Skin of body (tissue), 1 donor: ENCODE measurements at regions not wholly inside any gene's neighbourhood (a gene's known extent, or its start where the extent isn't known, plus 50 kb on each side); places are given as distances from the start of the nearest gene placed in this dataset.
"Not testable (repeated sequence)": the region's sequence is repeated elsewhere in the genome, so short reads cannot be mapped to it uniquely, and the experiment has no call there.

ENCODE experiments used
- DNase-seq: peaks from one replicate; lab custom pipeline; 2025; lab: John Stamatoyannopoulos, UW

DNA sequence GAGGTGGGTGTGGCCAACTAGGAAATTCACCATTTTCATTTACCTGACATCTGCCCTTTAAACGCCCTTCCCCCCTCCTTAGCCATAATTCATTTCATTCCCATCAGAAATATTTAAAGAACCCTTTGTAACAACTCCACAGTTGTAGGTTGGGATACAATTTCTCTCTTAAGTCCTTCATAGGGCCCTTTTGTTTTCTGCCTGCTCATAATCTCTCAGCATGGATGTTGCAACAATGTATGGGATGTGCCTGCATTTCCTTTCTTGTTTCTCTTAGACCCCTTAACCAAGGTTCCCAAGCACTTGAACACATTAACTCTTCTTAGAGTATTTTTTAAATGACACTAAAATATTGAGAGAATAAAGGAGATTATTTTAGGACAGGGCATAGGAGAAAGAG is 51.7 kb upstream of the MYO10 start:
- no peak for DNase-seq

- DNase-seq, result not testable (repeated sequence)
These were observed 54.9 kb upstream of the MYO10 start for GRCh38 chr5:16990817-16991520.

DNA sequence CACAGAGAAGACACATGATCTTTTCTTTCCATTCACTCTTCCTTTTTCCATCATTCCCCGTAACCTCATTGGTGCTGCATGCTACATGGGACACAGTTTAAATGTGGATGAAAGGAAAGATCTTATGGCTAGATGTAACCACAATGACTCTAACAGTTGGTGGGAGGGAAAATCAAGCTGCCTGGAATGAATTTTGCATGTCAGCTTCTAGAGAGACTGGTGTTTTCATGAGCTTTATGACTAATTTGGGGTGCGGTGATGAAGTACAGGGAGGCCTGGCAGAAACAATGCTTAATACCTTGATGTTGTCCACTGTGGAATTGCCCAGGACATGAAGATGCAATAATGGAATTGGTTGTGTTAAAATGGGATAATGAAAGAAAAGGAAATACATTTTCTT is 55.9 kb upstream of the MYO10 start:
- DNase-seq, result no peak

GRCh38 chr5:16992444-16992843 is 56.4 kb upstream of the MYO10 start:
- DNase-seq, result no peak

- no peak for DNase-seq
These were observed 58.5 kb upstream of the MYO10 start for GRCh38 chr5:16994565-16994964.

DNA sequence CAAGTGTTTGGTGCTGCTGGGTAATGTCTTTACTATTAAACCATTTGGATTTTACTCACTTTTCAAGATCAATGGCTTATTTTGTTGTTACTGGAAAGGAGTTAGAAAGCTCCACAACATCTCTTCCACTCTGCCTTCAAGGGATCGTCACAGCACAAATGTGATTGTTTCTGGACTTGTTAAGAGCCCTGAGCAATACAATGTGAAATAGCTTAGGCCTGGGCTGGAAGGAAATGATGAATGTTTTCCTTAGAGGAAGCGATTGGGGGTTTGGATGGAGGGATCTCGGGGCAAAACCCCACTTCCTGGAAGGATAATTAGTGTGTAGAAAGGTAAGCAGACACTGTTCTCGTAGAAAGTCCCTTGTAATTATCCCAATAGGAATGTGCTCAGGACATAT is 59.3 kb upstream of the MYO10 start:
- DNase-seq, result no peak

- peak; percentile 86 for DNase-seq
These were observed 64.3 kb upstream of the MYO10 start for GRCh38 chr5:17000291-17000939.

DNA sequence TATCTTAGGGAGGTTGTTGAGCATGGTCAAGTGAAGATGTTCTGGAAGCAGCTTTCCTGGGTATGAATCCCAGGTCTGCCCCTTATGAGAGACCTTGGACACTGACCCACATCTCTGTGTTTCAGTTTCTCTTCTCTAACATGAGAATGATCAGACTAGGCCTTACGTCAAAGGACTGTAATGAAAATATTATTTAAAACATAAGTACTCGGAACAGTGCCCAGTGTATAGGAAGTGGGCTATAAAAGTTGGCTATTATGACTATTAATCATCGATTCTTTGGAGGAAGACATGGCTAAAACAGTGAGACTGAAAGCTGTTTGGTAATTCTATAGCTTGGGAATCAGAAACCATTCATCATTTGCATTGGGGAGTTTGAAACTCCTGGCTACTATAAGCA is 65.3 kb upstream of the MYO10 start:
- DNase-seq, result peak; percentile 67

DNA sequence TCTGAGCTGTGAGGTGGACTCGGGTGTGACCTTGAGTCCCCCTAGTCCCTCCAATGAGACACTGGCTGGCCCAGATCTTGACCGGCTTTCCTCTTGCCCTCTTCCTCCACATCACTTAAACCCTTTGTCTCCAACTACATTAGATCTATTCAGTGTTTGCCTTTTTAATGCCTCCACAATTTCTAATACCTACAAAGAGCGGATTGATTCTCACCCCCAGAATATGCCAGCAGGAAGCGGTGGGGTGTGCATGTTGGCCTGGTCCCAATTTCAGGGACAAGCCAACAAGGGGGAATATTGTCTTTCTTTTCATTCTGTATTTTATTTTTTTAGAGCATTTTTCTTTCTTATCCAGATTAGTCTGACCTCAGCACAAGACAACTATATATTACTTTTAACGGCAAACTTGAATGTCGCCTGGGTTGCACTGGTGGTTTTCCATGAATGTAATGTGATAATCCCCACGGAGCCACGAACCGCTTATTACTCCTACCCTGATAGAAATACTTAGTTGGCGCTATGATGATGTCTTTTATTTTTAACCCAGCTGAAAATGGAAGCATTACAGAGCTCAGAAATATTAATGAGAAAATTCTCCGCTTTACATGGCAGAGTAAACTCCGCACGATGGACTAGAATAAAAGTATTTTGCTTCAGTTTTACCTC is 68.5 kb upstream of the MYO10 start:
- no peak for DNase-seq

DNA sequence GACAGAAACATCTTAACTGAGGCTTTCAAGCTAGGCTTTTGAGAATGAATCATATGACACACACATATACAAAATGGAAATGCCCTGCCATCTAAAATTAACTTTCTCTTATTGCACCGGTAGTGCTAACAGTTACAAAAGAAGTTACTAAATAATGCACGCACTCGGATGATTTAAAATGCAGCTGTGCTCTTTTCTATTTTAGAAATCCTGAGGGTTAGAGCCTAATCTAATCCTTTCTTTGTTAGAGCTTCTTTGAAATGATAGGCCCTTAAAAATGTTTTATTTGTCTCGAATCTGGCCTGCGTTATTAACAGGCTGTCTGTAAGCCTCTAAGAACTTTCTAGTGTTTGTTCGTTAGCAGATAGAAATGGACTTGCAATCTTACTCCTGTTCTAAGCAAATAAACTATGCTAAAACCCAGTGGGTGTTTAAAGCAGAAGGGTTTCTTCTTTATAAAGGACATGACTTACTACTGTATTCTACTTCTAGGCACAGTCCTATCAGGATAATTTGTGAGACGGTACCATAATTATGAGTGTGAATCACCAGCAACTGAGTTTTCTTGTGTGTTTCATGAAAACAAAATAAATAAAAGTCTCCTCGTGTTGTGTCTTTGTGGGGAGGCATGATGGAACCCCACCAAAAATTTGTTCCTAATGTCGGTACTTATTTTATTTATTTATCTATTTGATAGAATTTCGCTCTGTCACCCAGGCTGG is 69.2 kb upstream of the MYO10 start:
- DNase-seq, result no peak

GRCh38 chr5:17012289-17012688 is 76.2 kb upstream of the MYO10 start:
- DNase-seq, result no peak

DNA sequence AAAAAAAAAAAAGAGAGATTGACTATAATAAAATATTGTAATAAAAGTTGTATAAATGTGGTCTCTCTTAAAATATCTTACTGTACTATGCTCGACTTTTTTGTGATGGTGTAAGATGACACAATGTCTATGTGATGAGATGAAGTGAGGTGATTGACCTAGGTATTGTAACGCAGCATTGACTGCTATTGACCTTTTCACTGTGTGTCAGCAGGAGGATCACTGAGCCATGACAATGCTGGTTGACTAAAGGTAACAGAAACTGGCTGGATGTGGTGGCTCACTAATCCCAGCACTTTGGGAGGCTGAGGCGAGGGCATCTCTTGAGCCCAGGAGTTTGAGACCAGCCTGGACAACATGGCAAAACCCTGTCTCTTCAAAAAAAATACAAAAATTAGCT is 78.6 kb upstream of the MYO10 start:
- DNase-seq, result no peak

DNA sequence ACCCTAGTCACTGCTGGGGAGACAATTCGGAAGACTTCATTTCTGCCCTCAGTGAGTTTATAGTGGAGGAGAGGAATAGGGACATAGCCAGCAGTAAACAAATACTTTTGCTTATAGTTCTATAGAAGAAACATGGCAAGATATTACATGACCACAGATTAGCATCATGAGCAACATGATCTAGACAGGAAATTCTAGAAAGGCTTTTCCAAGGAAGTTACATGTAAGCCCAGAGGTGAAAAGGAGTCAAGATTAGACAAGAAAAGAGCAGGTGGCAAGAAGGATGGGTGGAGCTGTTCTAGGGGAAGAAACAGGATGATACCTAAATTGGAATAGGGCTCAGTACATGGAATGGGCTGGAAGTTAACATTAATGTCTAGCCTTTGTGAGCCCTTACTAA is 82.8 kb upstream of the MYO10 start:
- DNase-seq, result no peak

- no peak for DNase-seq
These were observed 83.2 kb upstream of the MYO10 start for GRCh38 chr5:17019324-17019723.

DNA sequence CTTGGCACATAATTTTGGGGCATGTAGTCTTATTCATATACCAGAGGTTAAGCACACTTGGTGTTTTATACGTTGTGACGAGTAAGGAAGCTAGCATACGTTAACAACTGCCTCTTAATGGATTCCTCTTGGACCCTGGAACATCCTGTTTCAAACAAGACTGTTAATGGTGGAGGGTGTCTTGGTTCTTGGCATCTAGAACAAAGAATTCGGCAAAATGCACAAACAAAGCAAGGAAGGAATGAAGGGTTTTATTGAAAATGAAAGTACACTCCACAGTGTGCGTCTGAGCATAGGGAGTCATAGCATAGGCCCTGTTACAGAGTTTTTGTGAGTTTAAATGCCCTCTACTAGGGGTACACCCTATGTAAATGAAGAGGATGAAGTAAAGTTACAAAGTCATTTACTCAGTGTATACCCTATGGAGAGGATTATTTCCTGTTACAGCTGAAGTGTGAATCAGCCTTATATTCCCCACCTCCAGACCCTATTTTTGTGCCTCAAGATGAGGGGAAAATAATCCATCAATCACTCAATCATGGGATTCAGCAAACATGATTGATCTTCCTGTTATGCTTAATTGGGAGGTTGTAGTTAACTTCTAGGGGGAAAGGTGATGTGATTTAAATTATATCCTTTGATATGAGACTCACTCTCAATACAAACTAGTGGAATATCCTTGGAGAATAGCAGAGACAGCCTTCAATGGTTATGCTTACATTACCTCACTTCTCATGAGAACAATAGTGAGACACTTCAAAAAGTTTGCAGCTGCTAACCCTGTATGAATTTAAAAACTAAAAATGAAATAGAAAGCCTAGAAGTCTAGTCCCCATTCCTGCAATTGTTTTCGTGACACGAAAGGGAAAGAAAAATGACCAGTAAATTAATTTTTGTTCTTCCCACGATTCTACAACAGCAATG is 84.9 kb upstream of the MYO10 start:
- DNase-seq, result no peak

DNA sequence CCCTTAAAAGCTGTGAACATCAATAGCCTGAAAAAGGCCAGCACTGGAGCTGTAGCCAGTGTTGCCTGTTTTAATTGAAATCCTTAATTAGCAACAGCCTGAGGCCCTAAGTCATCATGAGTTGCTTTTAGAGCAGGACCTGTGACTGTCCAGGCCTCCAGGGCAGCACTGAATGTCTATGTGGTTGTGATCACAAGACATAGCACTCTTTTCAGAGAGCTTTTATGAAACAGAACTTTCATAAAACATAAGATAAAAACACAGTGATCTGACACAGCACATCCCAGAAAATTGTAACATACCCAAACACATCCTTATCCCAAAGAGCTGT is 85.5 kb upstream of the MYO10 start:
- peak; percentile 20 for DNase-seq

- no peak for DNase-seq
These were observed 86.2 kb upstream of the MYO10 start for GRCh38 chr5:17022296-17022695.

GRCh38 chr5:17024686-17025180 is 88.6 kb upstream of the MYO10 start:
- DNase-seq, result no peak

- DNase-seq, result not testable (repeated sequence)
These were observed 95.7 kb upstream of the MYO10 start for GRCh38 chr5:17031659-17032277.

- not testable (repeated sequence) for DNase-seq
These were observed 96.4 kb upstream of the MYO10 start for GRCh38 chr5:17032314-17032985.
